Adrenal gland (tissue), 9 donors: ENCODE measurements at regions not wholly inside any gene's neighbourhood (a gene's known extent, or its start where the extent isn't known, plus 50 kb on each side); places are given as distances from the start of the nearest gene placed in this dataset.

Experiments used
- DNase-seq, 7 donors: peaks; one replicate each; pipeline ENCODE4 v3.0.0-alpha.2; 2019 to 2020
- H3K27ac ChIP-seq, 5 donors: fragments of 200-600 bp; sonication (generic) in 4 of 5; 1 replicate in 3 of 5; 2 replicates in 2 of 5; pipeline versions ENCODE4 v1.5.1 to v1.8.0; 2016 to 2020; ENCODE audit warnings: mild to moderate bottlenecking in 1 of 5
- H3K27me3 ChIP-seq: fragments of 200-600 bp; 2 replicates; pipeline ENCODE4 v1.8.0; 2021
- H3K36me3 ChIP-seq, 2 donors: fragments of 200-600 bp; replicated peaks in 1 of 2; 1 replicate in 1 of 2; 2 replicates in 1 of 2; pipeline versions ENCODE4 v1.5.1 to v1.8.0; 2018 to 2022
- H3K4me1 ChIP-seq, 2 donors: fragments of 200-600 bp; replicated peaks in 1 of 2; 1 replicate in 1 of 2; 2 replicates in 1 of 2; pipeline versions ENCODE4 v1.5.1 to v1.8.0; 2018 to 2021
- H3K4me3 ChIP-seq, 4 donors: fragments of 200-600 bp; sonication (generic) in 3 of 4; one replicate each; pipeline ENCODE4 v1.5.1; 2016 to 2018
- H3K9me3 ChIP-seq, 3 donors: fragments of 200-600 bp; sonication (generic) in 1 of 3; replicated peaks in 1 of 3; 1 replicate in 2 of 3; 2 replicates in 1 of 3; pipeline versions ENCODE4 v1.5.1 to v1.8.0; 2016 to 2021
- POLR2A ChIP-seq, 2 donors: fragments of 450-650 bp; IDR thresholded peaks; one replicate each; pipeline ENCODE4 v1.6.1; 2017; ENCODE audit warnings: antibody characterized with exemption in 2 of 2, mild to moderate bottlenecking in 2 of 2, moderate library complexity in 1 of 2
- WGBS, 4 donors: extraction: QIAGEN DNeasy Blood & Tissue Kit in 2 of 4; methylation state at CpG; one replicate each; pipeline versions ENCODE4 v1.1.5 to v1.1.7; 2013 to 2017; 5-methylcytosine and 5-hydroxymethylcytosine counted together
- intact Hi-C, 2 donors: fragments of 100-400 bp; cut with DNase I; formaldehyde crosslinking; loops; one replicate each; pipeline versions ENCODE4 v1.14.1 to v1.15.0; 2022 to 2023
- TF ChIP-seq, protein P1 (sequence below), 6 experiments: fragments of 450-650 bp in 4 of 6; fragments of 200-600 bp in 2 of 6; sonication (generic) in 1 of 6; IDR thresholded peaks; 1 replicate in 5 of 6; 2 replicates in 1 of 6; pipeline versions ENCODE4 v1.5.1 to v1.8.0; 2016 to 2021; ENCODE audit warnings: antibody characterized with exemption in 6 of 6, mild to moderate bottlenecking in 2 of 6, moderate library complexity in 1 of 6
- donor health status: healthy with polysubstance abuse.
- donor health status: Bipolar disorder and iron deficiency.
- donor health status: DM: yes; HTN: yes; CAD: no.
- donor health status: DM: no; HTN: no; CAD: no.
- donor health status: DM: no; HTN: no; CAD: no.

DNA sequence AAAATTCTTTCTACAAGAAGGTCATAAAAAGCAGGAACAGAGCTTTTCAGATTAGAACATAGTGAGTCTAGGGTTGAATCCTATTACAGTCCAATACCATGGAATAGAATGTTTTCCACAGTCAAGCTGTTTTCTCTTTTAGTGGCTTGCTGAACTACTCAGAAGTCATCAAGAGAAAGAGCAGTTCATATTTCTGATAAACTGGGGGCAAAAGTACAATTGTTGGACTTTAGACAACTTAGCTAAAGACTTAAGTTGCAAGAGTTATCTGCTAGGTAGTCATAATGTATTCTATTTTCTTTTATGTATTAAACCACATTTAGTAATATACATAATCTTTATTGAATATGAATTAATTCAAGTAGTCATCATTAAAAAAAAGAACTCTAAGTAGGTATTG, 233.1 kb upstream of the GRIA1 start:
- no peak for DNase-seq
- H3K36me3 ChIP-seq = no peaks in the 10 kb centered on the region
- no peaks in the 10 kb centered on the region for H3K4me1 ChIP-seq
- TF ChIP-seq, protein P1, sequence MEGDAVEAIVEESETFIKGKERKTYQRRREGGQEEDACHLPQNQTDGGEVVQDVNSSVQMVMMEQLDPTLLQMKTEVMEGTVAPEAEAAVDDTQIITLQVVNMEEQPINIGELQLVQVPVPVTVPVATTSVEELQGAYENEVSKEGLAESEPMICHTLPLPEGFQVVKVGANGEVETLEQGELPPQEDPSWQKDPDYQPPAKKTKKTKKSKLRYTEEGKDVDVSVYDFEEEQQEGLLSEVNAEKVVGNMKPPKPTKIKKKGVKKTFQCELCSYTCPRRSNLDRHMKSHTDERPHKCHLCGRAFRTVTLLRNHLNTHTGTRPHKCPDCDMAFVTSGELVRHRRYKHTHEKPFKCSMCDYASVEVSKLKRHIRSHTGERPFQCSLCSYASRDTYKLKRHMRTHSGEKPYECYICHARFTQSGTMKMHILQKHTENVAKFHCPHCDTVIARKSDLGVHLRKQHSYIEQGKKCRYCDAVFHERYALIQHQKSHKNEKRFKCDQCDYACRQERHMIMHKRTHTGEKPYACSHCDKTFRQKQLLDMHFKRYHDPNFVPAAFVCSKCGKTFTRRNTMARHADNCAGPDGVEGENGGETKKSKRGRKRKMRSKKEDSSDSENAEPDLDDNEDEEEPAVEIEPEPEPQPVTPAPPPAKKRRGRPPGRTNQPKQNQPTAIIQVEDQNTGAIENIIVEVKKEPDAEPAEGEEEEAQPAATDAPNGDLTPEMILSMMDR (IDR thresholded peaks at IDR 0.05) = no peak
- TF ChIP-seq POLR2A (IDR thresholded peaks at IDR 0.05) = no peak
- H3K9me3 ChIP-seq = no peaks in the 10 kb centered on the region
- no peak overlapping the region for H3K27ac ChIP-seq
- H3K4me3 ChIP-seq = no peak overlapping the region
- intact Hi-C loops = no loop called here
- H3K27me3 ChIP-seq = no peaks in the 10 kb centered on the region

DNA sequence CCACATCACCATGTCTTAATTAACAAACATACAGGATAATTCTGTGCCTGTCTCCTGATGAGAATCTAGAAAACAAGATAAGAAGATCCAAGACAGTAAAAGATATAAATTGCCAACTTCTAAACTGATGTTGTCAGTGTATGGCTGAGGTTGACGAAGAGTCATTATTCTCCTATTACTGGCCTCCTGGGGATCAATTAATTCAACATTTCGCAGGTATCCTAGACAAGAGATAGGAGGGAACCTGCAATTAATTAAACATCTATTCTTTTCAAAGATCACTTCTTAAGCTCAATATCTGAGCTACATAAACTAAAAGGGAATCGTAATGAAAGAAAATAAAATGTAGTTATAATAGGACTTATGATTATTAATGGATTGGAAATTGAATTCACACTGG, 232.0 kb upstream of the GRIA1 start:
- H3K27me3 ChIP-seq = no peaks in the 10 kb centered on the region
- WGBS, 4 donors = 66 to 74% (median 71%) methylated on average over 3 of the region's 3 CpGs
- H3K9me3 ChIP-seq = no peaks in the 10 kb centered on the region
- no peak for TF ChIP-seq POLR2A (IDR thresholded peaks at IDR 0.05)
- TF ChIP-seq, protein P1 (IDR thresholded peaks at IDR 0.05) = no peak
- intact Hi-C loops = no loop called here
- no peak overlapping the region for H3K27ac ChIP-seq
- H3K4me3 ChIP-seq = no peak overlapping the region
- no peak for DNase-seq
- no peaks in the 10 kb centered on the region for H3K4me1 ChIP-seq
- H3K36me3 ChIP-seq = no peaks in the 10 kb centered on the region

- no peak overlapping the region for H3K27ac ChIP-seq
- DNase-seq = no peak
- no peaks in the 10 kb centered on the region for H3K4me1 ChIP-seq
- no peaks in the 10 kb centered on the region for H3K27me3 ChIP-seq
- H3K4me3 ChIP-seq = no peak overlapping the region
- intact Hi-C loops = no loop called here
- TF ChIP-seq POLR2A (IDR thresholded peaks at IDR 0.05) = no peak
- TF ChIP-seq, protein P1 (IDR thresholded peaks at IDR 0.05) = no peak
- no peaks in the 10 kb centered on the region for H3K9me3 ChIP-seq
- H3K36me3 ChIP-seq = no peaks in the 10 kb centered on the region
Observed at GRCh38 chr5:153267506-153267905, 223.0 kb upstream of the GRIA1 start.

GRCh38 chr5:153275695-153276094, 214.8 kb upstream of the GRIA1 start:
- H3K27ac ChIP-seq = no peak overlapping the region
- intact Hi-C loops = no loop called here
- H3K27me3 ChIP-seq = no peaks in the 10 kb centered on the region
- no peaks in the 10 kb centered on the region for H3K36me3 ChIP-seq
- TF ChIP-seq, protein P1 (IDR thresholded peaks at IDR 0.05) = no peak
- TF ChIP-seq POLR2A (IDR thresholded peaks at IDR 0.05) = no peak
- no peaks in the 10 kb centered on the region for H3K4me1 ChIP-seq
- DNase-seq = no peak
- H3K9me3 ChIP-seq = no peaks in the 10 kb centered on the region
- 41 to 43% (median 42%) methylated on average over 3 of the region's 3 CpGs for WGBS, 4 donors
- H3K4me3 ChIP-seq = no peak overlapping the region
